ENCODE measurements at regions not wholly inside any gene's neighbourhood (a gene's known extent, or its start where the extent isn't known, plus 50 kb on each side); places are given as distances from the start of the nearest gene placed in this dataset.

DNA sequence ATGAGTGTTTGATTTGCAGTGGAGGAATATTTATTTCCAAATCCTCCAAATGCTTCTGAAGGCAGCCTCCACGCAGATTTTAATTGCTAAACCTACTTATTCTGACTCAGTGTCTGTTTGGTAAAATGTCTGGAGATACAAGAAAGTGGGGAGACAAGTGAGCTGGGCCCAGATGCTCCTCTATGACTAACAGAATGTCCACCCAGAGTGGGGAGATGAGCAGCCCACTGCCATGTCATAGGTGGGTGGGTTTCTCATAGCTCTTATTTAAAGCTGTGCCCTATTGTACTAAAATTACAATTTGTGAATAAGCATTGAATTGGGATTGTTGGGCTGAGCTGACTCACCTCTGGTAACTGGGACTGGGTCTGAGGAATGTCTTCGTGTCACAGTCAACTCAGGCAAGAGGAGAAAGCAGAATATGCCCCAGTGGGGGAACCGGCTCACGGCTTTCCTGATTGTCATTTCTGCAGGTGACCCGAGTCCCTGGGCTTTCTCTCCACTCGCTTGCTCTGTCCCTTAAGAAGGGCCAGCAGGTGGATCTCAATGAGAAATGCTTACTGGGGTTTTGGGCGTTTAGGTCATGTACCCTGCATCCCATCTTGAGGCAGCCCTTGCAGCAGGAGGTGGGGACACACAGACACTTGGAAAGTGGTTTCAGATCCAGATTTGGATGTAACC is 116.3 kb upstream of the SPRED2 start:
- DNase-seq (ENCODE audit: low read depth, low spot score), result no peak
- BruUV-seq (replicated peaks), result no TSS peak
- no peak for ATAC-seq
- in situ Hi-C loops (cut with HindIII; ENCODE audit: low pct_unique_long_range_greater_than_20kb, low sequenced_read_pairs) (no loop called here), intact Hi-C loops (cut with micrococcal nuclease; ENCODE audit: unreplicated experiment) (no loop called here)
- ChIA-PET CTCF (no interaction called here), POLR2A (no interaction called here)
- no peaks in the 10 kb centered on the region for H3K9me3 ChIP-seq (ENCODE audit: control insufficient read depth, insufficient read depth, low read depth, low read length)
- no peaks in the 10 kb centered on the region; the same call in 1 of the 2 replicates for H3K4me1 ChIP-seq (ENCODE audit: control insufficient read depth, insufficient read depth, low read length)
- H3K27ac ChIP-seq (ENCODE audit: low read length), result no peak overlapping the region
- no peaks in the 10 kb centered on the region for H3K36me3 ChIP-seq (ENCODE audit: control insufficient read depth, insufficient read depth, low read length)
- no peak overlapping the region for H3K4me3 ChIP-seq (ENCODE audit: low read depth in 2 of 2, low read length in 2 of 2)
- TF ChIP-seq, protein P1, sequence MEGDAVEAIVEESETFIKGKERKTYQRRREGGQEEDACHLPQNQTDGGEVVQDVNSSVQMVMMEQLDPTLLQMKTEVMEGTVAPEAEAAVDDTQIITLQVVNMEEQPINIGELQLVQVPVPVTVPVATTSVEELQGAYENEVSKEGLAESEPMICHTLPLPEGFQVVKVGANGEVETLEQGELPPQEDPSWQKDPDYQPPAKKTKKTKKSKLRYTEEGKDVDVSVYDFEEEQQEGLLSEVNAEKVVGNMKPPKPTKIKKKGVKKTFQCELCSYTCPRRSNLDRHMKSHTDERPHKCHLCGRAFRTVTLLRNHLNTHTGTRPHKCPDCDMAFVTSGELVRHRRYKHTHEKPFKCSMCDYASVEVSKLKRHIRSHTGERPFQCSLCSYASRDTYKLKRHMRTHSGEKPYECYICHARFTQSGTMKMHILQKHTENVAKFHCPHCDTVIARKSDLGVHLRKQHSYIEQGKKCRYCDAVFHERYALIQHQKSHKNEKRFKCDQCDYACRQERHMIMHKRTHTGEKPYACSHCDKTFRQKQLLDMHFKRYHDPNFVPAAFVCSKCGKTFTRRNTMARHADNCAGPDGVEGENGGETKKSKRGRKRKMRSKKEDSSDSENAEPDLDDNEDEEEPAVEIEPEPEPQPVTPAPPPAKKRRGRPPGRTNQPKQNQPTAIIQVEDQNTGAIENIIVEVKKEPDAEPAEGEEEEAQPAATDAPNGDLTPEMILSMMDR (IDR thresholded peaks at IDR 0.05), result no peak
- TF ChIP-seq SIN3A (IDR thresholded peaks at IDR 0.05; ENCODE audit: borderline replicate concordance, insufficient read depth, low read depth, low read length) (no peak), TCF7L2 (IDR thresholded peaks at IDR 0.05; ENCODE audit: low read depth, low read length) (no peak), POLR2AphosphoS5 (IDR thresholded peaks at IDR 0.05; ENCODE audit: low read depth, low read length) (no peak)
- TF ChIP-seq, protein P2, sequence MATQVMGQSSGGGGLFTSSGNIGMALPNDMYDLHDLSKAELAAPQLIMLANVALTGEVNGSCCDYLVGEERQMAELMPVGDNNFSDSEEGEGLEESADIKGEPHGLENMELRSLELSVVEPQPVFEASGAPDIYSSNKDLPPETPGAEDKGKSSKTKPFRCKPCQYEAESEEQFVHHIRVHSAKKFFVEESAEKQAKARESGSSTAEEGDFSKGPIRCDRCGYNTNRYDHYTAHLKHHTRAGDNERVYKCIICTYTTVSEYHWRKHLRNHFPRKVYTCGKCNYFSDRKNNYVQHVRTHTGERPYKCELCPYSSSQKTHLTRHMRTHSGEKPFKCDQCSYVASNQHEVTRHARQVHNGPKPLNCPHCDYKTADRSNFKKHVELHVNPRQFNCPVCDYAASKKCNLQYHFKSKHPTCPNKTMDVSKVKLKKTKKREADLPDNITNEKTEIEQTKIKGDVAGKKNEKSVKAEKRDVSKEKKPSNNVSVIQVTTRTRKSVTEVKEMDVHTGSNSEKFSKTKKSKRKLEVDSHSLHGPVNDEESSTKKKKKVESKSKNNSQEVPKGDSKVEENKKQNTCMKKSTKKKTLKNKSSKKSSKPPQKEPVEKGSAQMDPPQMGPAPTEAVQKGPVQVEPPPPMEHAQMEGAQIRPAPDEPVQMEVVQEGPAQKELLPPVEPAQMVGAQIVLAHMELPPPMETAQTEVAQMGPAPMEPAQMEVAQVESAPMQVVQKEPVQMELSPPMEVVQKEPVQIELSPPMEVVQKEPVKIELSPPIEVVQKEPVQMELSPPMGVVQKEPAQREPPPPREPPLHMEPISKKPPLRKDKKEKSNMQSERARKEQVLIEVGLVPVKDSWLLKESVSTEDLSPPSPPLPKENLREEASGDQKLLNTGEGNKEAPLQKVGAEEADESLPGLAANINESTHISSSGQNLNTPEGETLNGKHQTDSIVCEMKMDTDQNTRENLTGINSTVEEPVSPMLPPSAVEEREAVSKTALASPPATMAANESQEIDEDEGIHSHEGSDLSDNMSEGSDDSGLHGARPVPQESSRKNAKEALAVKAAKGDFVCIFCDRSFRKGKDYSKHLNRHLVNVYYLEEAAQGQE (IDR thresholded peaks at IDR 0.05; ENCODE audit: insufficient read depth in 1 of 2, low read depth in 2 of 2, low read length in 1 of 2), result no peak
- H3K27me3 ChIP-seq (ENCODE audit: control insufficient read depth, insufficient read depth, low read length), result no peaks in the 10 kb centered on the region

DNA sequence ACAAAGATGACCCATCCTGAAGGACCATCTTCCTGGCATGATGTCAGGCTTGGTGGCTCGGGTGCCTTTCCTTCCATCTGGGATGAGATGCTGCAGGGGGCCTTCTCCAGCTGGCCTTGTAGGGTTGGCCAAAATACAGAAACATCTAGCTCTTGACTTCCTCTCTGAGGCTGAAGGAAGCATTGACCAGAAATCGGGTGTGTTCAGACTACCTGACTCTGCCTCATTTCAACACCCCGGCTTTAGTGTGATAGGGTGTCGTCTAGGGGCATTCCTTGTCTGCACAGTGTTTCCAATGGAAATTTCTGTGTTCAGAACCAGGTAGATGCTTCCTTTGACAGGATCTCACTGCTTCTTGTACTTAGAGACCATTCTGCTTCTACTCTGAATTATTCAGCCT is 115.7 kb upstream of the SPRED2 start:
- ATAC-seq (no peak), DNase-seq (ENCODE audit: low read depth, low spot score) (no peak)
- TF ChIP-seq SIN3A (IDR thresholded peaks at IDR 0.05; ENCODE audit: borderline replicate concordance, insufficient read depth, low read depth, low read length), result no peak
- TF ChIP-seq, protein P1 (IDR thresholded peaks at IDR 0.05), result no peak
- TF ChIP-seq POLR2AphosphoS5 (IDR thresholded peaks at IDR 0.05; ENCODE audit: low read depth, low read length), result no peak
- TF ChIP-seq, protein P2 (IDR thresholded peaks at IDR 0.05; ENCODE audit: insufficient read depth in 1 of 2, low read depth in 2 of 2, low read length in 1 of 2), result no peak
- TF ChIP-seq TCF7L2 (IDR thresholded peaks at IDR 0.05; ENCODE audit: low read depth, low read length), result no peak
- H3K4me3 ChIP-seq (ENCODE audit: low read depth in 2 of 2, low read length in 2 of 2), result no peak overlapping the region
- no peaks in the 10 kb centered on the region for H3K36me3 ChIP-seq (ENCODE audit: control insufficient read depth, insufficient read depth, low read length)
- no peaks in the 10 kb centered on the region for H3K4me1 ChIP-seq (ENCODE audit: control insufficient read depth, insufficient read depth, low read length)
- no peak overlapping the region for H3K27ac ChIP-seq (ENCODE audit: low read length)
- no peaks in the 10 kb centered on the region for H3K27me3 ChIP-seq (ENCODE audit: control insufficient read depth, insufficient read depth, low read length)
- in situ Hi-C loops (cut with HindIII; ENCODE audit: low pct_unique_long_range_greater_than_20kb, low sequenced_read_pairs) (no loop called here), intact Hi-C loops (cut with micrococcal nuclease; ENCODE audit: unreplicated experiment) (no loop called here)
- CTCF ChIA-PET, result no interaction called here
- BruUV-seq (replicated peaks), result no TSS peak
- H3K9me3 ChIP-seq (ENCODE audit: control insufficient read depth, insufficient read depth, low read depth, low read length), result no peaks in the 10 kb centered on the region
- POLR2A ChIA-PET, result no interaction called here

All from Panc1 (cell line).